Panc1 (cell line): ENCODE measurements at regions not wholly inside any gene's neighbourhood (a gene's known extent, or its start where the extent isn't known, plus 50 kb on each side); places are given as distances from the start of the nearest gene placed in this dataset.

Experiments
- ATAC-seq: fragments of 200-7000 bp; cut with Tn5 transposase; 2 replicates; pipeline ENCODE4 v1.9.1; 2020; ENCODE audit warnings: mild to moderate bottlenecking, moderate library complexity
- BruUV-seq: library from RNA; stranded (reverse); fragments of 400-500 nt; replicated peaks from 2 replicates; lab custom pipeline; 2021; lab: Mats Ljungman, UMichigan
- CTCF ChIA-PET: fragments of 300-600 bp; sonication (Branson Sonifier 250); formaldehyde crosslinking; loops from one replicate; lab custom pipeline; 2022; ENCODE audit warnings: antibody characterized with exemption; lab: Charles Lee
- POLR2A ChIA-PET: fragments of 300-600 bp; sonication (Branson Sonifier 250); formaldehyde crosslinking; loops from one replicate; lab custom pipeline; 2022; ENCODE audit warnings: antibody characterized with exemption; lab: Charles Lee
- DNase-seq: peaks from one replicate; pipeline ENCODE4 v3.0.0-alpha.2; 2010; ENCODE audit warnings: low read depth, low spot score
- H3K27ac ChIP-seq: 2 replicates; pipeline ENCODE4 v1.5.1; 2011; ENCODE audit warnings: mild to moderate bottlenecking, low read length, inconsistent platforms
- H3K27me3 ChIP-seq: fragments of 200-500 bp; sonication (Bioruptor generic); 2 replicates; pipeline ENCODE4 v1.6.0; 2014; ENCODE audit warnings: low read length, inconsistent platforms; ENCODE audit not compliant: control insufficient read depth, insufficient read depth
- H3K36me3 ChIP-seq: fragments of 200-500 bp; sonication (Bioruptor generic); 2 replicates; pipeline ENCODE4 v1.5.1; 2014; ENCODE audit warnings: inconsistent platforms, mild to moderate bottlenecking, low read length, moderate library complexity; ENCODE audit not compliant: control insufficient read depth, insufficient read depth
- H3K4me1 ChIP-seq: 2 replicates; pipeline ENCODE4 v1.5.1; 2011; ENCODE audit warnings: inconsistent platforms, mild to moderate bottlenecking, low read length, moderate library complexity; ENCODE audit not compliant: control insufficient read depth, insufficient read depth
- H3K4me3 ChIP-seq, 2 experiments: 2 replicates each; pipeline ENCODE4 v1.5.1; 2011 to 2012; ENCODE audit warnings: low read depth in 2 of 2, low read length in 2 of 2, mild to moderate bottlenecking in 2 of 2, inconsistent platforms in 1 of 2, moderate library complexity in 1 of 2
- H3K9me3 ChIP-seq: fragments of 200-500 bp; sonication (Bioruptor generic); 2 replicates; pipeline ENCODE4 v1.5.1; 2014; ENCODE audit warnings: low read depth, mild to moderate bottlenecking, inconsistent platforms, low read length, moderate library complexity; ENCODE audit not compliant: control insufficient read depth, insufficient read depth
- CTCF ChIP-seq: fragments of 450-650 bp; IDR thresholded peaks from 2 replicates; pipeline ENCODE4 v1.5.1; 2017; ENCODE audit warnings: mild to moderate bottlenecking
- POLR2AphosphoS5 ChIP-seq: IDR thresholded peaks from 2 replicates; pipeline ENCODE4 v1.6.1; 2012; ENCODE audit warnings: mild to moderate bottlenecking, low read depth, low read length, moderate library complexity
- REST ChIP-seq, 2 experiments: IDR thresholded peaks; 2 replicates each; pipeline ENCODE4 v1.6.1; 2011 to 2012; ENCODE audit warnings: low read depth in 2 of 2, control low read depth in 1 of 2, low read length in 1 of 2, mild to moderate bottlenecking in 1 of 2, moderate library complexity in 1 of 2; ENCODE audit not compliant: insufficient read depth in 1 of 2
- SIN3A ChIP-seq: IDR thresholded peaks from 2 replicates; pipeline ENCODE4 v1.6.1; 2012; ENCODE audit warnings: low read depth, mild to moderate bottlenecking, low read length, moderate library complexity, borderline replicate concordance; ENCODE audit not compliant: insufficient read depth
- TCF7L2 ChIP-seq: IDR thresholded peaks from 2 replicates; pipeline ENCODE4 v1.6.1; 2011; ENCODE audit warnings: mild to moderate bottlenecking, low read depth, low read length, inconsistent platforms
- in situ Hi-C: cut with HindIII; loops from 2 replicates; pipeline ENCODE4 v1.10.0; 2016; ENCODE audit warnings: low sequenced_read_pairs, low pct_unique_long_range_greater_than_20kb
- intact Hi-C: fragments of 100-400 bp; cut with micrococcal nuclease; formaldehyde crosslinking; loops from one replicate; pipeline ENCODE4 v1.10.0; 2022; ENCODE audit not compliant: unreplicated experiment

- DNase-seq (no peak), ATAC-seq (no peak)
- no peaks in the 10 kb centered on the region for H3K36me3 ChIP-seq
- in situ Hi-C loops, result no loop called here
- no peaks in the 10 kb centered on the region for H3K9me3 ChIP-seq
- no peaks in the 10 kb centered on the region for H3K4me1 ChIP-seq
- no peak overlapping the region for H3K4me3 ChIP-seq
- CTCF ChIA-PET, result no interaction called here
- POLR2A ChIA-PET, result no interaction called here
- no peak overlapping the region for H3K27ac ChIP-seq
- intact Hi-C loops, result no loop called here
- BruUV-seq, result no TSS peak
- TF ChIP-seq POLR2AphosphoS5 (no peak), CTCF (no peak), SIN3A (no peak), REST (IDR thresholded peaks at IDR 0.05; ENCODE audit: insufficient read depth in 1 of 2, low read depth in 2 of 2, low read length in 1 of 2) (no peak), TCF7L2 (no peak)
- peaks cover 10% of the 10 kb centered on the region for H3K27me3 ChIP-seq
These were observed 132.3 kb downstream of the RTP5 start for GRCh38 chr2:242001853-242002252.

GRCh38 chr2:242002944-242003343 is 133.4 kb downstream of the RTP5 start:
- no TSS peak for BruUV-seq
- TF ChIP-seq POLR2AphosphoS5 (no peak), SIN3A (no peak), CTCF (no peak), TCF7L2 (no peak), REST (IDR thresholded peaks at IDR 0.05; ENCODE audit: insufficient read depth in 1 of 2, low read depth in 2 of 2, low read length in 1 of 2) (no peak)
- no peak for ATAC-seq

More at GRCh38 chr2:242002944-242003343, 133.4 kb downstream of the RTP5 start:
- Histone ChIP-seq H3K4me1 (no peaks in the 10 kb centered on the region), H3K36me3 (no peaks in the 10 kb centered on the region), H3K9me3 (no peaks in the 10 kb centered on the region), H3K4me3 (no peak overlapping the region), H3K27me3 (peaks cover 7% of the 10 kb centered on the region), H3K27ac (no peak overlapping the region)
- no peak for DNase-seq
- ChIA-PET POLR2A (no interaction called here), CTCF (no interaction called here)
- intact Hi-C loops (no loop called here), in situ Hi-C loops (no loop called here)
